ENCODE measurements at regions not wholly inside any gene's neighbourhood (a gene's known extent, or its start where the extent isn't known, plus 50 kb on each side); places are given as distances from the start of the nearest gene placed in this dataset.

DNA sequence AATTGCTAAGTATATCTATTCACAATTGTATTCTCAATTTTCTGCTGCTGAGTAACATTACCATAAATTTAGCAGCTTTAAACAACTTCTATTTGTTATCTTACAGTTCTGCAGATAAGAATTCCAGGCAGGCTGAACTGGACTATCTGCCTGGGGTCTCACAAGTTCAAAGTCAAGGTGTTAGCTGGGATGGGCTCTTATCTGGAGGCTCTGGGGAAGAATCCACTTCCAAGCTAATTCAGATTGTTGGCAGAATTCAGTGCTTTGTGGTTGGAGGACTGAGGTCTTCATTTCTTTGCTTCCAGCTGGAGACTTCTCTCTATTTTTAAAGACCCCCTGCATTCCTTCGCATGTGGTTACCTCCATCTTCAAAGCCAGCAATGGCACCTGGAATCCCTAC is 329.9 kb upstream of the ISX start:
- TF ChIP-seq, protein P1, sequence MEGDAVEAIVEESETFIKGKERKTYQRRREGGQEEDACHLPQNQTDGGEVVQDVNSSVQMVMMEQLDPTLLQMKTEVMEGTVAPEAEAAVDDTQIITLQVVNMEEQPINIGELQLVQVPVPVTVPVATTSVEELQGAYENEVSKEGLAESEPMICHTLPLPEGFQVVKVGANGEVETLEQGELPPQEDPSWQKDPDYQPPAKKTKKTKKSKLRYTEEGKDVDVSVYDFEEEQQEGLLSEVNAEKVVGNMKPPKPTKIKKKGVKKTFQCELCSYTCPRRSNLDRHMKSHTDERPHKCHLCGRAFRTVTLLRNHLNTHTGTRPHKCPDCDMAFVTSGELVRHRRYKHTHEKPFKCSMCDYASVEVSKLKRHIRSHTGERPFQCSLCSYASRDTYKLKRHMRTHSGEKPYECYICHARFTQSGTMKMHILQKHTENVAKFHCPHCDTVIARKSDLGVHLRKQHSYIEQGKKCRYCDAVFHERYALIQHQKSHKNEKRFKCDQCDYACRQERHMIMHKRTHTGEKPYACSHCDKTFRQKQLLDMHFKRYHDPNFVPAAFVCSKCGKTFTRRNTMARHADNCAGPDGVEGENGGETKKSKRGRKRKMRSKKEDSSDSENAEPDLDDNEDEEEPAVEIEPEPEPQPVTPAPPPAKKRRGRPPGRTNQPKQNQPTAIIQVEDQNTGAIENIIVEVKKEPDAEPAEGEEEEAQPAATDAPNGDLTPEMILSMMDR (IDR thresholded peaks at IDR 0.05): no peak
- no peak for TF ChIP-seq EP300 (IDR thresholded peaks at IDR 0.05)
- TF ChIP-seq POLR2A (IDR thresholded peaks at IDR 0.05): no peak

Data from stomach (tissue), 4 donors.